PC-3 (cell line): ENCODE measurements at regions not wholly inside any gene's neighbourhood (a gene's known extent, or its start where the extent isn't known, plus 50 kb on each side); places are given as distances from the start of the nearest gene placed in this dataset.

Source experiments
- ATAC-seq: fragments of 200-7000 bp; cut with Tn5 transposase; 2 replicates; pipeline ENCODE4 v1.9.1; 2020; ENCODE audit warnings: mild to moderate bottlenecking, moderate library complexity
- BruUV-seq: library from RNA; stranded (reverse); fragments of 400-500 nt; replicated peaks from 2 replicates; lab custom pipeline; 2021; lab: Mats Ljungman, UMichigan
- CTCF ChIA-PET: fragments of 300-600 bp; sonication (Branson Sonifier 250); formaldehyde crosslinking; loops from one replicate; lab custom pipeline; 2022; ENCODE audit warnings: antibody characterized with exemption; lab: Charles Lee
- POLR2A ChIA-PET: fragments of 300-600 bp; sonication (Branson Sonifier 250); formaldehyde crosslinking; loops from one replicate; lab custom pipeline; 2022; ENCODE audit warnings: antibody characterized with exemption; ENCODE audit not compliant: unreplicated experiment; lab: Charles Lee
- DNase-seq: peaks from one replicate; pipeline ENCODE4 v3.0.0-alpha.2; 2015
- H2AFZ ChIP-seq: fragments of 300-600 bp; sonication (generic); 2 replicates; pipeline ENCODE4 v1.6.0; 2016; ENCODE audit warnings: antibody characterized with exemption, low read length
- H3F3A ChIP-seq: fragments of 300-600 bp; sonication (generic); one replicate; pipeline ENCODE4 v1.6.0; 2017; ENCODE audit warnings: antibody characterized with exemption, low read length, control low read depth, mild to moderate bottlenecking; ENCODE audit not compliant: unreplicated experiment
- H3K27ac ChIP-seq: fragments of 300-600 bp; sonication (generic); 2 replicates; pipeline ENCODE4 v1.5.1; 2016; ENCODE audit warnings: mild to moderate bottlenecking, low read length
- H3K27me3 ChIP-seq: fragments of 300-600 bp; sonication (generic); 2 replicates; pipeline ENCODE4 v1.6.1; 2016; ENCODE audit warnings: low read length, mixed read lengths
- H3K36me3 ChIP-seq: fragments of 300-600 bp; sonication (generic); 2 replicates; pipeline ENCODE4 v1.6.1; 2016; ENCODE audit warnings: low read depth, mixed run types, low read length, mixed read lengths
- H3K4me1 ChIP-seq: fragments of 300-600 bp; sonication (generic); 2 replicates; pipeline ENCODE4 v1.5.1; 2016; ENCODE audit warnings: low read length; ENCODE audit not compliant: insufficient read depth
- H3K4me2 ChIP-seq: fragments of 300-600 bp; sonication (generic); 2 replicates; pipeline ENCODE4 v1.6.0; 2016; ENCODE audit warnings: low read length
- H3K4me3 ChIP-seq: fragments of 300-600 bp; sonication (generic); 2 replicates; pipeline ENCODE4 v1.5.1; 2016; ENCODE audit warnings: mild to moderate bottlenecking, low read length, mixed read lengths
- H3K79me2 ChIP-seq: fragments of 300-600 bp; sonication (generic); 2 replicates; pipeline ENCODE4 v1.6.1; 2017; ENCODE audit warnings: low read length, mixed read lengths
- H3K9ac ChIP-seq: fragments of 300-600 bp; sonication (generic); 2 replicates; pipeline ENCODE4 v1.6.0; 2016; ENCODE audit warnings: mild to moderate bottlenecking, low read length
- H3K9me2 ChIP-seq: fragments of 300-600 bp; sonication (generic); replicated peaks from 2 replicates; pipeline ENCODE4 v1.6.1; 2016; ENCODE audit warnings: mixed run types, low read length, mixed read lengths
- H3K9me3 ChIP-seq: fragments of 300-600 bp; sonication (generic); 2 replicates; pipeline ENCODE4 v1.6.1; 2016; ENCODE audit warnings: low read length, mixed read lengths
- H4K20me1 ChIP-seq: fragments of 300-600 bp; sonication (generic); 2 replicates; pipeline ENCODE4 v1.6.1; 2016; ENCODE audit warnings: low read length, mixed read lengths
- CTCF ChIP-seq: fragments of 300-600 bp; sonication (generic); conservative IDR thresholded peaks from 2 replicates; pipeline ENCODE4 v1.5.1; 2017; ENCODE audit warnings: antibody characterized with exemption, low read depth, mild to moderate bottlenecking, low read length
- EZH2 ChIP-seq: fragments of 300-600 bp; sonication (generic); IDR thresholded peaks from one replicate; pipeline ENCODE4 v1.6.1; 2017; ENCODE audit warnings: antibody characterized with exemption, mild to moderate bottlenecking, low read length; ENCODE audit not compliant: unreplicated experiment
- EZH2phosphoT487 ChIP-seq: fragments of 300-600 bp; sonication (generic); IDR thresholded peaks from 2 replicates; pipeline ENCODE4 v1.6.1; 2018; ENCODE audit warnings: mild to moderate bottlenecking, antibody characterized with exemption, low read length, borderline replicate concordance
- intact Hi-C: fragments of 100-400 bp; cut with micrococcal nuclease; formaldehyde crosslinking; loops from 2 replicates; pipeline ENCODE4 v1.9.0; 2023

GRCh38 chr14:83455561-83455960 lies 1921.9 kb upstream of the SEL1L start:
- TF ChIP-seq CTCF (no peak), EZH2 (no peak), EZH2phosphoT487 (no peak)
- CTCF ChIA-PET, result no interaction called here

GRCh38 chr14:83461521-83461920 lies 1927.9 kb upstream of the SEL1L start:
- Histone ChIP-seq H4K20me1 (no peaks in the 10 kb centered on the region), H3F3A (no peaks in the 10 kb centered on the region), H3K9me3 (no peaks in the 10 kb centered on the region), H3K4me2 (no peak overlapping the region), H3K36me3 (no peaks in the 10 kb centered on the region), H3K27ac (no peak overlapping the region), H2AFZ (no peak overlapping the region), H3K9me2 (no peaks in the 10 kb centered on the region), H3K4me3 (no peak overlapping the region), H3K79me2 (no peaks in the 10 kb centered on the region), H3K9ac (no peak overlapping the region), H3K4me1 (no peaks in the 10 kb centered on the region), H3K27me3 (no peaks in the 10 kb centered on the region)
- DNase-seq (no peak), ATAC-seq (no peak)
- ChIA-PET POLR2A (no interaction called here), CTCF (no interaction called here)
- no TSS peak for BruUV-seq
- TF ChIP-seq CTCF (no peak), EZH2 (no peak), EZH2phosphoT487 (no peak)
- intact Hi-C loops, result no loop called here

More at GRCh38 chr14:83455561-83455960, 1921.9 kb upstream of the SEL1L start:
- Histone ChIP-seq H3F3A (no peaks in the 10 kb centered on the region), H3K27ac (no peak overlapping the region), H3K79me2 (no peaks in the 10 kb centered on the region), H3K9me3 (peaks cover 19% of the 10 kb centered on the region), H2AFZ (no peak overlapping the region), H3K4me2 (no peak overlapping the region), H3K9ac (no peak overlapping the region), H3K36me3 (no peaks in the 10 kb centered on the region), H3K4me3 (no peak overlapping the region), H3K27me3 (no peaks in the 10 kb centered on the region), H3K9me2 (no peaks in the 10 kb centered on the region), H3K4me1 (no peaks in the 10 kb centered on the region), H4K20me1 (no peaks in the 10 kb centered on the region)
- POLR2A ChIA-PET, result no interaction called here
- intact Hi-C loops, result no loop called here
- no peak for DNase-seq
- no peak for ATAC-seq
- BruUV-seq, result no TSS peak

DNA sequence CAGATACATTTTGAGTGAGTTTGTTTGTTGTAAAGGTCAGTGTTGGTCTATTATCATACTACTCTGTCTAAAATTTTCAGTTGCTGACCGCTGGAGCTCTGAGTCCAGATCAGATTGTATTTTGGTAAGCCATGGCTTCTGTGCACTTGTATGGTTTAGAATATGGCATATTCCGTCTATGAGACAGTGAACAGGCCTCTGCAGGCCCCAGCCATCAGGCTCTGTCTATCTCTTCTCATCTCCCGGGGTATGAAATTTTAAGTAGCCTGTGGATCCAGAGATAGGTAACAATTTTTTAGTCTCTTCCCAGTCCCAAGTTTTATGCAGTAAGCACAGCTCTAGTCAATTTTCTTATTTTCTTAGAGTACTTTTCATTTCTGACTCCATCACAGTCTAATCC lies 1929.1 kb upstream of the SEL1L start:
- H3K9ac ChIP-seq, result no peak overlapping the region
- ChIA-PET POLR2A (no interaction called here), CTCF (no interaction called here)
- H2AFZ ChIP-seq, result no peak overlapping the region
- H3K36me3 ChIP-seq, result no peaks in the 10 kb centered on the region
- H3K4me1 ChIP-seq, result no peaks in the 10 kb centered on the region
- no peaks in the 10 kb centered on the region for H3F3A ChIP-seq
- DNase-seq (no peak), ATAC-seq (no peak)
- no peaks in the 10 kb centered on the region for H3K9me3 ChIP-seq
- H3K4me3 ChIP-seq, result no peak overlapping the region
- H3K27me3 ChIP-seq, result no peaks in the 10 kb centered on the region
- TF ChIP-seq EZH2phosphoT487, result no peak
- TF ChIP-seq EZH2, result no peak
- no peak for TF ChIP-seq CTCF
- no peak overlapping the region for H3K27ac ChIP-seq
- no TSS peak for BruUV-seq
- H3K9me2 ChIP-seq, result no peaks in the 10 kb centered on the region
- intact Hi-C loops, result no loop called here
- no peaks in the 10 kb centered on the region for H4K20me1 ChIP-seq
- no peaks in the 10 kb centered on the region for H3K79me2 ChIP-seq
- H3K4me2 ChIP-seq, result no peak overlapping the region
